Muscle of back (tissue), 3 donors: ENCODE measurements at regions not wholly inside any gene's neighbourhood (a gene's known extent, or its start where the extent isn't known, plus 50 kb on each side); places are given as distances from the start of the nearest gene placed in this dataset.
A peak's percentile ranks its signal among the peaks of the same experiment; 100 is the strongest.

Source experiments
- DNase-seq, 3 donors: peaks; one replicate each; pipeline versions ENCODE4 v3.0.0 to v3.0.0-alpha.2; 2013

DNA sequence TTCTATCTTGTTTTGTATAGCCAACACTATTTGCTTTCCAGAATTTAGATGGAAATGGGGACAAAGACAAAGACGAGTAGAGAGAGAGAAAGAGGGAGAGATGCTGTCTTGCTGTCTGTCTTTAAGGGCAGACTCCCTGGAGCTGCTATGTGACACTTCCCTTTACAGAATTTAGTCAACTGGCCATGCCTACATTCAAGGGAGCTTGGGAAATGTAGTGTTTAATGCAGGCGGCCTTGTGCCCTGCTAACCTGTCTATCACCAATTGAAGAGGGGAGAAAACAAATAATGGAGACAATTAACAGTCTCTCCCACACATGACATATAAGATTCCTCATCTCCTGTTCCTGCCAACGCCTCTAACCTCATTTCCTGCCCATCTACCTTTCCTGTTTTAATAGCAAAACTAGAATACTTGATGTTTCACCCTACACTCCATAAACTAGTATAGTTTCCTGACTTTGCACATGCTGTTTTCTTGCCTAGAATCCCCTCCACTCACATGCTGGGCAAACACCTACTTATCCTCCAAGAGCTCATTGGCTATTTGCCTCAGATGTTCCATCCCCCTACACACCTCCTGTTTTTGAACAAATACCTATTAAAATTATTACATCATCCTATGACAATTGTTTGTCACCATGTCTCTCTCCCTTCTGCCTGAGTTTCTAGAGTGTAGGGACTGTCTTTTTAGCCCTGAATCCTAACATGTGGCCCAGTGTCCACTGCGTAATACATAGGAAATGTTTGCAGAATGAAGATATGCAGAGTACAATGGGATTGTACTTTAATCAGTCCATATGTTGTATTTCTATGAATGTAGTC is 117.2 kb downstream of the SLC25A24 start:
- no peak for DNase-seq

- DNase-seq = no peak
Observed at GRCh38 chr1:108082001-108082400, 117.0 kb upstream of the VAV3 start.

DNA sequence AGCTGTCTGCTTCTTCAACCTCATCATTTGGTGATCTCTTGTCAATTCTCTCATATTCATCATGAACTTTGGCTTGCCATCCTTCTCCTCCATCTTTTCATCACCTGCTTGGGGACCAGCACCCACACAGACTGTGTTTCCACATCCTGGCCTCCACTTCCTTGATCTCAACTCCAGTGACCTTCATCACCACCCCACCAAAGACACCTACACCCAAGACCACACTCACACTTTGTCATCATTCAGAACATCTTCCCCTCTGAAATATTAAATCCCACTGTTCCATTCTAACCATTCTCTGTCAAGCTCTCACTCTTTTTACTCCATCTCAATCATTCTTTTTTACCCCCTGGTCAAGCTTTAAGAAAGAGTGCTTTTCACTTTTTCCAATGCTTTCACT is 115.5 kb upstream of the VAV3 start:
- no peak for DNase-seq

GRCh38 chr1:108079440-108080025 is 114.6 kb upstream of the VAV3 start:
- DNase-seq = no peak

- no peak for DNase-seq
Observed at GRCh38 chr1:108077991-108078390, 113.0 kb upstream of the VAV3 start.

GRCh38 chr1:108075055-108075454 is 110.1 kb upstream of the VAV3 start:
- DNase-seq = no peak

GRCh38 chr1:108072776-108073175 is 107.8 kb upstream of the VAV3 start:
- DNase-seq = no peak

DNA sequence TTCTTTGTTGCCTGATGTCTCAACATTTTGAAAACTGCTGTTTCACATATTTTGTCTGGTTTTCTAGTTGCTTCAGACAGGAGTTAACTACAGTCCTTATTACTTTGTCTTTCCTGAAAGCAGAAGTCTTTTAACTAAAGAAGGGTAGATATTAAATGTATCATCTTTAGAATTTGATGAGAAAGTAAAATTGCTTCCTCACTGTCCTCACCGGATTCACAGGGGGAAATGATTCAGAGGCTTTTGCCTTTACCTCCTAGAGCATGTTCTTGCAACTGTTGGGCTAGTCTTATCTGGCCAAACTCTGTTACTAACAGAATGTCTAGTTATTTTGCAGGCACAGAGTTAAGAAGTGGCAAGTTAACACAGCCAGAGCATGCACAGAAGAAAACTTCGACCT is 107.2 kb upstream of the VAV3 start:
- DNase-seq = no peak

GRCh38 chr1:108071601-108072000 is 106.6 kb upstream of the VAV3 start:
- no peak for DNase-seq

GRCh38 chr1:108070662-108071061 is 105.7 kb upstream of the VAV3 start:
- DNase-seq = no peak

DNA sequence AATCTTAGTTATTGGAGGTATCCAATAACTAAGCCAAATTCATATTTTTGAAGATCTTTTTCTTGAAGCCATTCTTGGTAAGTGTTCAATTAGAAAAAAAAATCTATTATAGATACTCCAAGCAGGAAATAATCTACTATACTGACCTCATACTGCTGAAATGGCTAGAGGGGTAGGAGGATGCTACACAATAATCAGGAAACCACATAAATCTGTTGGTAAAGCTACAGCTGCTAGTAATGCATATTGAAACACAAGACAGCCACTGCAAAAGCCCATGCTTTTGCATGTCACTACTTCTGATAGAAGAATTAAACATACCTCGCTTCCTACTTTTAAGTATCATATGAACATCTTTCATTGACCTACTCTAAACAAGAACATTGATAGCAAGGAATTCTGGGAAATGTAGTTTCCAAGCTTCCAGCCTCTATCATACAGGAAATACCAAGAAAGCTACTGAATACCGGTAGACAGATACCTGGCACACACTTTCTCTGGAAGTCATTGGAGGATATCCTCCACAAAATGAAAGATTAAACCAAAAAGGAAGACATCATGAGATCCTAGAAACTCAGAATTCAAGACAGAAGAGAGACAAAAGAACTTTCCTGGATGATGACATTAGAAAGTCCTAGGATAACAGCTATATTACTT is 103.0 kb upstream of the VAV3 start:
- DNase-seq = no peak

GRCh38 chr1:108066808-108067207 is 101.8 kb upstream of the VAV3 start:
- no peak for DNase-seq

DNA sequence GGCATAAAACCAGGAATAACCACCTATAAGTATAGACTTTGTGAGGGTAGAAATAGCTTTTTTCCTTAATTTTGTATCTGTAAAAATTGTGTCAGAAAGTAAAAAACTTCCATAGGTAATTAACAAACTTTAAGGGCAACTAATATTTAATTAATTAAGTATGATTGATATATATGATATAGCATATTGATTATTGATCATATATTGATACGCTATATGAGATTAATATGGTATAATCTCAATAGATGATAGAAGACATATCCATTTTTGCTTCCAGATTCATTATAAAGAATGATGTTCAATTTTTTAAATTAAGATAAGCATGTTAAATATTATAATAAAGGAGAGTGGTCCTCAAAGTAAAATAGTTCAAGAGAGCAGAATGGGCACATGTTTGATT is 99.3 kb upstream of the VAV3 start:
- DNase-seq = no peak

DNA sequence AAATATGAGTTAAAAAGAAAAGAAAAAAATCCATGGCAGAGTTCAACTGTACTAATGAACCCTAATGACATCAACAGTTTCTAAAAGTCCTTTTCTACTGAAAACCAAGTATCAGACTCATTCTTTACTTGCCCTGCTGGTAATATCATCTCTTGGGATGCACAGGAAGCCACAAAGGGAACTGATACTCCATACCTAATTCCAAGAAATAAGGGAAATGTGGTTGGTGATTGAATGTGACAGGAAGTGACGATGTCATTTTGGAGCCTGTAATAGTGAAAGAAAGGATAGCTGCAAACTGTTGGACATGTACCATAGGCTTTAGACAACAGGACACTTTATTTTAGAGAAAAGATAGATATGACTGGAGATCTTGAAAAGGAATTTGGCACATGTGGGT is 98.7 kb upstream of the VAV3 start:
- no peak for DNase-seq

- DNase-seq = peak; percentile 43 to 78 (median 55)
Observed at GRCh38 chr1:108059945-108060344, 95.0 kb upstream of the VAV3 start.

DNA sequence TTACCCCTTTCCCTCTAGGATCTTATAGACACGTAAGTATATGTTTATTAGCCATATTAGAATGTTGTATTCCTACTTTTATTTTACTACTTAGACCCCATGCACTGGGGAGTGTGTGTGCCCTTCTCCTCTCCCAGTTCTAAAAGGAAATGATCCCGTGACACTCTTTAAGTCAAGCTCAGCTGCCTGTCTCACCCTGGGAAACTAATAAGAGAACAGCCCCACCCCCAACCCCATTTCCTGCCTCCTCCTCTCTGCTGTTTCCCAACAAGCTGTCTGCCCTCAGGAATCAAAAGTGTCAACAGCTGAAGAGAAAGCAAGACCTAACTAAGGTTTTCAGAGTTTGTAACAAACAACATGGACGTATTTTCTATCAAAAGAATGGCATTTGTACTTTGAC is 92.6 kb upstream of the VAV3 start:
- peak in 1 of 3 donors; percentile 52 for DNase-seq

- no peak for DNase-seq
Observed at GRCh38 chr1:108056436-108056990, 91.5 kb upstream of the VAV3 start.

- no peak for DNase-seq
Observed at GRCh38 chr1:108055387-108055786, 90.4 kb upstream of the VAV3 start.

DNA sequence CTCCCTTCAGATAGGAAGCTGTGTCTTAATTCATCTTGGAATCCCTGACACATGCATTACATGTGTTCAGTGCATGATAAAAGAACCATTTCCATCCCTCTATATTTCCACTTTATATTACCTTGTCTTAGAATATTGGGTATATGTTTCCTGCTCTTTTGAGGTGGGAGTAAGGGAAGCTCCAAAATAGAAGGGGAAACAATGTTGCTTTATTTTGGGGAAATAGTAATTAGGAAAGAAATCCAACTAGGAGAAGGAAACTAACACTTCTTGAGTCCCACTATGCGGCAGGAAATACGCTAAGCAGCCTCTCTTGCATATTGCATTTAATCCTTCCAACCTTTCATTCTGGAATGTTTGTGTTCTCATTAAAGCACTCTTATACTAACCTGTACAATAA is 89.4 kb upstream of the VAV3 start:
- no peak for DNase-seq

DNA sequence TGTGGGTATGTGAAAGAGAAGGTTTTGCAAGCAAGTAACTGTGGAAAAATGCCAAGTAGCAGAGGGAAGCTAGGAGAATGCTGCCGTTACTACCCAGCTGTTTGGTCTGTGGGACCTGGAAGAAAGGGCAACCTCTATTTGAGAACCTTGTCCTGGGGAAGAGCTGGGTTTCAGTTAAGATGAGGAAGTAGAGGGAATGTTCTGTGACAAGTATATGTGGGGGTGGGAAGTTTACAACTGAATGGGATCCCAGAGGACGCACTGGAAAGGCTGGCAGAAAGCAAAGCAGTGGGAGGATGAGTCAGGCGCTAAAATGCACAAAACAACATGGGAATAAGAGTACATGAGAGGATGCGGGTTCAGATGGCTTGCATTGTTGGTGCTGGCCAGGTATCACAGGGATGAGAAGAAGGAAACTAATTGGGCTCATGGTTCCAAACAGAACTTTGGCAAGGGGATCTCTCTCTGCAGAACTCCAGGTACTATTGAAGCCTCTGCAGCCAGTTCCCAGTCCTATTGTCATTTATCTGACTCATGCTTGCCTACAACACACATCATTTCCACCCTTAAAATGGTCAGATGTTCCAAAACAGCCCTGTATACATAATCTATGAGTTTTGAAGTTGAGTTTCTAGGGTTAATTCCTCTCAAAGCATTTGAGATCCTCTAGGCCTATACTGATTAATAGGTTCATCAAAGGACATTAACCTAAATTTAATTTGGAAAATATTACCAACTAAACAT is 88.5 kb upstream of the VAV3 start:
- peak in 1 of 3 donors; percentile 43 for DNase-seq

DNA sequence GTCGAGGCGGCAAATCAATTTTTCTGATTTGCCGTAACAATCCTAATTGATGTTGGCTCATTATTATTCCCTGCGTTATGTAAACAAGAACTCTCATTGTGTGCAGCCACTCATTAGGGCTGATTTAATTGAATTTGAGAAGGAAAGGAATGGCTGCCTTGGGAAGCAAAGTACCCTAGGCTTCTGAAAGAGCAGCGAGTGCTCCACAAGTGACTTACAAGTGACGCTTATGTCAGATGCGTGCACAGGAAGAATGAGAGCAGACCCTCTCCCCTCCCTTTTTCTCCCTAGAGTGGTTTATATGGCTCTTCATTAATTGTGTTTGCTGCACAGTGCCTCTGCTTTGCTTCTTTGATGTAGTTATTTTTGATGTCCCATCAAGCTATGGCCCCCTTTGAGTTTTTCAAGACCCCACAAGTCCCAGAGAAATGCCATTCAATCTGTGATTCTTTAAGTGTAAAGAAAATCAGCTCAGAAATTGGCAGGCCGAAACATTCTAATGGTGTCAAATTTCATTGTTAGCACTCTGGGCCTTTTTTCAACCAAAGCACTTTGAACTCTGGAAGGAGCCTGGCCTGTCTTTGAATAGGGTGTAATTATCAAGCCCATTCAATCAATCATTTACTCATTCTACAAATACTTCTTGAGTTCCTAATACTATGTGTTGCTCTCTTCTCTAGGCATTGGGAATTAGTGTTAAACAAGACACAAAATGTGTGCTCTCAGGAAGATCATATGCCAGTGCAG is 86.8 kb upstream of the VAV3 start:
- DNase-seq = peak in 1 of 3 donors; percentile 13
